Suppressor macrophage treated with lipopolysaccharide for 1 hour (primary cell): ENCODE measurements at regions not wholly inside any gene's neighbourhood (a gene's known extent, or its start where the extent isn't known, plus 50 kb on each side); places are given as distances from the start of the nearest gene placed in this dataset.

Experiments used
- DNase-seq, 3 donors: peaks; one replicate each; pipeline ENCODE4 v3.0.0-alpha.2; 2020 to 2022

DNA sequence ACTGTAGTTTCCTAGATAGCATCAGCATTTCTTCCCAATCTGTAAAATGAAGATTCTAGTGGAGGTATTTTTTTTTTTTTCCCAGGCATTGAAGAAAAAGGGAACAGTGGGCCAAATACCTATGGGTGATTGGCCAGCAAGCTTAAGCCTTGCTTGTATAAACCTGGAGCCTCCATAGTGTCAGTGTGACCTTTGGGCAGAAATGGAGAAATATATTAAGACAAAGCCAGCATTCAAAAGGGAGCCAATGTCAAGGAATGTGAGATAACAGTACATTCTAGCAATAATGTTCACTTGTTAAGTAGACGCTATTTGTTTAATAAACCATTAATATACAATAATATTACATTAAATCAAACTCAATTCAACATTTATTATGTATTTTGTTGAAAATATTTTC is 275.4 kb downstream of the FOXA2 start:
- DNase-seq, result no peak

DNA sequence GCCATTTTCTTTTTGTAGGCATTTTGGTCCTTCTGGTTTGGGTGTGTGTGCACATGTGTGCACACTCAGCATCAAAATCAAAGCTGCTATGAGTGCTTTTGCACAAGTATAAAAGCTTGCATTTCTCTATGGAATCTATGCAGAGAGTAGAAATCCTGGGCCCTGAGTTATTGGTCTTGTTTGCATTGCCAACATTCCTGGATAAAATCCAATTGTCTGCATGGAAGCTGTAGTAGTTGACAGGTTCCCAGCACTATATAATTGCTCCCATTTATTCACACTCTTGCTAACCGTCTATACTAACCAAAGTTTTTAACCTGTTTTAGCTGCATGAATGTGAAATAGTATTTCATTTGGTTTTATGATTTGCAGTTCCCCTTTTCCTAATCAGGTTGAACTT is 277.0 kb downstream of the FOXA2 start:
- DNase-seq, result no peak

DNA sequence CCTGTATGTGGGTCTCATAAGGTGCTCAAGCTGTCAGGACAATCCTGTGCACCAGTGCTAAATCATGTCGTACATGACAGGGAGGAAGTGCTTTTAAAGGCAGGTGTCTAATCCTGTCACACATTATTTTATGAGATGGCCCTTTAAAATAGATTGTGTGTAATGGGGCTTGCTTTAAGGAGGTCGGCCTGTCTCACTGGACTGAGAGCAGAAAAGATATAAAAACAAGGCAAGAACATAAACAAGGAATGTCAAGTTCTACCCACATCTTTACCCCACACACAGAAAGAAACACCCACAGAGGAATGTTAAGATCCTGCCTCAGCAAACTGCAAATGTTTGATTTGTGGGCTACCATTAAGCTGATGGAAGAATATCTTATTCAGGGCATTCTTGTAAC is 279.0 kb downstream of the FOXA2 start:
- no peak for DNase-seq

DNA sequence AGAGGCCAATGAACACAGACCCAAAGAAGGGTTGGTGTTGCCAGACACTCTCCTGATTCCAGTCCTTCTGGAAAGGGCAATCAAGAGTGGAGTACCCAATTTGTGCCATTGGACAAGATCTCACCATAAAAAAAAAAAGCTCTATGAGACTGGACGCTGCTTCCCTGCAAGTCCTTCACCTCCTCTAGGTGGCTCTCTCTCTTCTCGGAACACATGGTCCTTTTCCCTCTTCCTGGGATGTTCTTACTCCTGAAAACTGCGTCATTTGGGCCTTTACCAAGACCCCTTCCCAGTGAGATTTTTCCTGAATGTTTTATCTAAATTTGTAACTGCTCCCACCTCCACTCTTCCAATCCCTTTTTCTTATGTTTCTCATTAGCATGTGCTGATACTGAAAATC is 280.8 kb downstream of the FOXA2 start:
- peak in 1 of 3 donors; percentile 1 for DNase-seq

DNA sequence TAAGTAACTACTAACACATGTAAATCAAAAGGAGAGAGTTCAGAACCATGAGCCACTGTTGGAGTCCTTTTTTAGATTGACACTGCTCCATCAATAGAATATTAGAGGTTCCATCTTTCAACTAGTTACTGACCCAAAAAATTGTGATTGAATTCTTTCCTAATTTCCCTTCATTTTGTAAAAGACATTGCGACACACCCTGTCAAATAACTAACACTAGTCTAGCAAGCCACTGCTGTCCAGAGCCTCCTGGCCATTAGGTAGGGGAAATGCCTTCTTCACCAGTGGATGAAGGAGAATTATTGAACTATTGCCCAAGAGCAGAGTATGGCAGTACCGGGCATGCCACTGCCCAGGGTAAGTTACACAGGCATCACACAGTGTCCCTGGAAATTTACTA is 282.3 kb downstream of the FOXA2 start:
- no peak for DNase-seq

DNA sequence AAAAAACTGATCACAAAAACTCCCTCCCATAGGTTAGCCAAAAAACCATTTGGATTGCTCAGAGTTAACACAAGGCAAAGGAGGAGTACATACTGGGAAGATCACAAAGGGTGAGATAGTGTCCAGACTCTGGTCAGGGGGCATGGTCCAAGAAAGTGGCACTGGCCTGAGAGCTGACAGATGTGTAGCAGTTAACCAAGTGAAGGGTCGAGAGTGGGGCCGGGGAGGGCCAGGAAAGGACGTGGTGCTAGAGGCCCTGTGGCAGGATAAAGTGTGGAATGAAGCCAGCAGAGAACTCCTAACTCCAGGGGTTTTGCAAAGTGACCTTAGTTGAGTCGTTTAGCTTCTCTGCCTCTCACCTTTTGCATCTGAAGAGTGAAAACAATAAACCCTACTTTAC is 290.5 kb downstream of the FOXA2 start:
- no peak for DNase-seq

DNA sequence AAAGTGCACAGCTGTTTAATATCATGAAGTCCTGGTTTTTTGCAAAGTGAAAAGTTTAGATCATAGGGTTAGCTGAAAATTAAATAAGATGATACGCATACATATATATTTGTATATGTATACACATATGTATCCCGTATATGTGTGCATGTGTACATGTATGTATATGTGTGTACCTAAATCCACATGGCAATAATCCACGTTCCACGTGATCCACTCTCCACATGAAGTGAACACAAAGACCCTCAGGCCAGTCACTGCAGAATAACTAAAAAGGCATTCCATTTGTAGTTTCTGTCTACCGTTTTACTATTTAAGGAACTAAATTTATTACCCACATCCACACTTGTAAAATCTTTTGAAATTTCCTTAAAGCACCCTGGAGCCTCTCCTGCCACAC is 294.9 kb downstream of the FOXA2 start:
- no peak for DNase-seq

DNA sequence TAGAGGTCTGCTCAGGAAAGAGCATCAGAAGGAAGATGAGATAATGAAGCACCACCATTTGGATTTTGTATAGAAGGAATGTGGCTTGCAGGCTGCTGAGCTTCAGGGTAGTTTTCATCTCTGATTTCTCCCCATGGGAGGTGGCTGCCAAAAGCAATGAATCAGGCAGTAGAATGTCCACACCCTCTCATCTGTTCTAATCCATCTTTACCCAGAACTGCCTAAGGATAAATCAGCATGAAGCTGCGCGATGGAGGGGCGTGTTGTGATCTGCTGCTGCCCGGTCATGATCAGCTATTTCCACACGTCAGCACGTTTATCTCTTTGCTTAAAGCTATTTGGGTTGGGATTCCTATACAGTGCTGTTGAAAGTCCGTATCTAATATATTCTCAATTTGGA is 295.4 kb downstream of the FOXA2 start:
- no peak for DNase-seq

DNA sequence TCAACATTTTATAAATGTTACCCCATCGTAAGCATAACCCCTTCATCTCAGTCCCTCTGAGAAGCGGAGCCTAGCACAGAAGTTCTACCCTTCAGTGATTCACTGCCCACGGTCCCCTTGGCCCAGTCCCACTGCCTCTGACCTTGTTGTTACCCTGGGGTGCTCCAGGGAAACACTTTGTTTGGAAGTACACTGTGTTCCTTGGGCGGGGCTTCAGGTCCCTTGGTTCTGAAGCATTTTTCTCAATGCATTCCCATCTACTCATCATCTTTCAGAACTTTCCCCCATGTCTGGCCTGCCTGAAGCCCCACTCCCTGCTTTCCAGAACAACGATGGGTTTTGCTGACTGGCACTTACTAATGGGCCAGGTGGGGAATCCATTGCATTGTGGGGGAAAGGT is 296.2 kb downstream of the FOXA2 start:
- DNase-seq, result no peak

DNA sequence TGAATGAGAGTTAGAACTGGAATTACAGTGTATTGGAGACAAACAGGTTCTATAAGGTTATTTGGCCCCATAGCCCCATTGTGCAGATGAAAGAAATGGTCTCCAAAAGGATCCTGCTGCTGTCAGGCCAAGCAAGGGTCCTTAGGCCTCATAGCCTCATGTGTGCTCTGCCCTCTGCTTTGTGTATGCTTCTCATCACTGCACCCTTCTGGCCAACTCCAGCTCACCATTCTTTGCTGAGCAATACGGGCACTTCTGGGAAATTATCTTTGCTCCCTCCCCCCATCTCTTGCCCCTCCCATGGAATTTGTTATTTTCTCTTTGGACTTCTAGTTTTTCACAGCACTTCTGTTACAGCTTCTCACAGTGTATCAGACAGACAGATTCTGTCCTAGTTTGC is 298.8 kb downstream of the FOXA2 start:
- no peak for DNase-seq

DNA sequence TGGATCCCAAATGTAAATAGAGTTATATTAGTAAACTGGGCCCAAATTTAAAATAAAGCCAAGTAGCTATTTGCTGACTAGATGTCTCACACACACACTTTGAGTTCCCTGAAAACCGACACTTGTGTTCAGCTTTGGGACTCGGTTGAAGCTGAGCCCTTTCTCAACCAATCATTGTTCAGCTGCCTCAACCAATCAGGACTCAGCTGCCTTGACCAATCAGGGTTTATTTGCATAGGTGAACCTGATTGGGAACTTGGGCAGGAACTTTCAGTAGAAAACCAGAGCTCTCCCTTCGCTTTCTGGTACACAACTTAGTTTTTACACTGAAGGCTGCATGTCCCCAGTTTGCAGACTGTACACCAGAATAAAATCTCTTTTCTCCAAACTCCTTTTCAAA is 301.7 kb downstream of the FOXA2 start:
- no peak for DNase-seq

DNA sequence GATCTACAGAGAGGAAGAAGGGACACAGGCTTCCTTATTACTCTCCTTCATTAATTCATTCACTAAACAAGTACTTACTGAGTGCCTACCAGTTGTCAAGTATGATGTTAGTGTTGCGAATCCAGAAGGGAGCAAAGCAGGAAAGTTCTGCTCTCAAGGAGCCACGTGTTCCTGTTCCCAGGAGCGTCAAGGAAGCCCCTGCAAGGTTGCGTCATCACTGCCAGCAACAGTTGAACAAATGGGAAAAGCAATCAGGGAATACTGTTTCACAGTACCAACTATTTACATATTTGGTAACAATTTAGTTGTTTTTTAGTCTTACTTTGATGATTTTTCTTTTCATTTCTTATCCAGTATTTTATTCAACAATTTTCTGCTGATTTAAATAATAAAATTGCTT is 310.0 kb downstream of the FOXA2 start:
- no peak for DNase-seq

DNA sequence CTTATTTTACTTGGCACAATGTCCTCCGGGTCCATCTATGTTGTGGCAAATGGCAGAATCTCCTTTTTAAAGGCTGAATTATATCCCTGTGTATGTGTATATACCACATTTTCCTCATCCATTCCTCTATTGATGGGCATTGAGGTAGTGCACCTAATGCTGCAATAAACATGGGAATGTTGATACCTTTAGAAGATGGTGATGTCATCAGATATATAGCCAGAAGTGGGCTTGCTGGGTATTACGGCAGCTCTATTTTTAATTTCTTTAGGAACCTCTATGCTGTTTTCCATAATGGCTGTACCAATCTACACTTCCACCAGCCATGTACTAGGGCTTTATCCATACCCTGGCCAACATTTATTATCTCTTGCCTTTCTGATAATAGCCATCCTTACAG is 315.7 kb downstream of the FOXA2 start:
- no peak for DNase-seq

DNA sequence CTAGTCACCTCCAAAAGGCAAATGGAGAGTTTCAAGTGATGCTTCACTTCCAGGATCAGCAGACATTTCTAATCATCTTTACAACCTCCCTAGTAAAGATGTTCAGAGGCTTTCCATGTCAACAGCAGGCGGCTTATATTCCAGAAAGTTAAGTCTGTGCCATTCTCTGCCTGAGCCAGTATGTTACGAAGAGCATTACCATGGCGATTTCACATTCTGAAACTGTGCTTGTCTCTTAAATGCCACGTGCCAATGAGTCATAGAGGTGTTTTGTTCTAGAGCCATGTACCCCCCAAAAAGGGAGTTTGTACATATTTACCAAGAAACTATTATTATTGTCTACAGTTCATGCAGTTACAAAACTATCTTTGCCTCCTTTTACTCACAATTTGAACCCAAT is 319.5 kb downstream of the FOXA2 start:
- no peak for DNase-seq

DNA sequence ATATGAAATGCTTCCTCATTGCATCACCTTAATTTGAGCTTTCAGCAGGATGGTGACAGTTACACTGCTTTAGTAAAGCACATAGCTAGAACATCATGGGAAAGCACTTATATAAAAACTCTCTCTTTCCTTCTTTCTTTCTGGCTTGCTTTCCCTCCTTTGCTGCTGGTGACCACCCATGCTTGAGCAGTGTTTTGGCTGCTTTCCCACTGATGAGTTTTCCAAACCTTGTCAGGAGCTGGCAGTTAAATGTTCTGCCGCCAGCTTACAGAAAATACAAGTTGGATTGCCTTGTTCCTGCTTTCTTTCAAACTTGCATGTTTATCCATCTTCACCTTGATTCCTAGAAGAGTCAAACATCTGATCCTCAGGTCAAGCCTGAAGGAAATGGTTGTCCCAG is 323.9 kb downstream of the FOXA2 start:
- no peak for DNase-seq

DNA sequence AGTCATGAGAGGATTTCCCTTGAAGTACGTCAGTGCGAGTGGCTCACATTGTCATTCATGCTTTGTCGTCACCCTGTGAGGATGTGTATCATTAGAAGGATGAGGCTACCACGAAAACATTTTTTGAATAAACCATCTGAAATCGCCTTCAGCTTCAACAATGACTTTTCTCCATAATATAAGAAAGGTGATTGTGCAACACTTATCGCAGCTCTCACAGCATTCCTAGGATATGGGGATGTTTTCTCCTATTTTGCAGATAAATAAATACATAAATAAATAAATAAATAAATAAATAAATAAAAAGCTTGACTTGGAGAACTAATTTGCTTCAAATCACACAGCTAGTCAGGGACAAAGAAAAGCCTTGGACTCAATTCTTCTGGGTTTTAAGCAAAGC is 326.5 kb downstream of the FOXA2 start:
- DNase-seq, result no peak

DNA sequence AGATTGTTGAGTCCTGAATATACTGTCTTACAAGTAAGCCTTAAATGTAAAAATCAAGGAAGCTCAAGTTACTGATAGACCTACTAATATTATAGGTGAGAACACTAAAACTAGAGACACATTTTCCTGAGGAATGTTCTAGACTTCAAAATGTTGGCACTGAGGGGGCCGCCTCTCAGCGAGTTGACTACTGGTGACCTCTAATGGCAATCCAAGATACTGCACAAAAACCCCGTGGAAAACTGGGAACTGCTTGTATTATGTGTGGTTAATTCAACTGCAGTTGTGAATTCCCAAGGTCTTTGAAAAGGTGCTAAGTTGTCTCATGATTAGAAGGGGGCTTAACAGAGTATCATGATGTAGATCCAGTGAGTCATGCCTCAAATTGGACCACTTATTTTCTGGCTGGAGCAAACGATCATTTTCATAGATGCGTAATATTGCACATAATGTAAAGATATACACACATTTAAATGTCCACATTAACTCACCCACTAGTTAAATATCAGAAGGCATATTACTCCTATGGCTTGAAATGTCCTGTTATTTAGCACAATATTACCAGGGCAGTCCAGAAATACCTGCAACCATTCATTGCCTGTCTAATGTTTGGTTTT is 336.2 kb downstream of the FOXA2 start:
- peak in 2 of 3 donors; percentile 9 to 11 for DNase-seq

DNA sequence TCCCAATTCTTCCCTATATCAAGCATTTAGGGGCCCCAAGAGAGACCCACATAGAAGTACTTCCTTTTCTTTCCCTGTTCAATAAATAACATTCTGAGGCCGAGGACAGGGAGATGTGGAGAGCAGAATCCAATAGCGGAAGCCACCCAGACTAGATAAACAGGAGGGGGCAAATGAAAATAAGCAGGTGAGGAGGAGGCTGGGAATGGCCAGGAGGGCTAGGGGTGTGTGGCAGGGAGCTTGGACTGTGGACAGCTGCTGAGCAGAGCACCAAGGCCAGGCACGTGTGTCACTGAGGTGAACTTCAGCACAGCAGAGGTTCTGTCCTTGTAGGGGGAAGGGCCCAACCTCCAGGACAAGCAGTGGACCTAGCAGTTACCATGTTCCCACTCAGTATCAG is 339.2 kb downstream of the FOXA2 start:
- no peak for DNase-seq

DNA sequence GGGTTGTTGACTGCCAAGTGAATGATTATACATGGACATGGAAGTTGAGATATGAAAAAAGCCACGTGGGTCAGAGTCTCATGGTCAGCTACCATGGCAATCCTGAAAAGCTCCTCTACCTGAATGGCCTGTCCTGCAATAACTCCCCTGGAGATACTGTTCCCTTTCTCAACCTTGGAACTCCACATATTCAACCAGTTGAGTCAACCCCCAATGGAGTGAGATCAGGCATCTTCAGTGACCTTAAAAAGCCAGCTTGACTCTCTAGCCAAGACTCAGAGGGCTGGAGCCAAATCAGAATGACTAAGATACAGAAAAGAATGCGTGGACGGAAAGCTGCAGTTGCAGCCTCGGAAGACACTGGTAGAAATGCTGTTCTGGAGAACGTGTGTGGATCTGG is 341.3 kb downstream of the FOXA2 start:
- no peak for DNase-seq

DNA sequence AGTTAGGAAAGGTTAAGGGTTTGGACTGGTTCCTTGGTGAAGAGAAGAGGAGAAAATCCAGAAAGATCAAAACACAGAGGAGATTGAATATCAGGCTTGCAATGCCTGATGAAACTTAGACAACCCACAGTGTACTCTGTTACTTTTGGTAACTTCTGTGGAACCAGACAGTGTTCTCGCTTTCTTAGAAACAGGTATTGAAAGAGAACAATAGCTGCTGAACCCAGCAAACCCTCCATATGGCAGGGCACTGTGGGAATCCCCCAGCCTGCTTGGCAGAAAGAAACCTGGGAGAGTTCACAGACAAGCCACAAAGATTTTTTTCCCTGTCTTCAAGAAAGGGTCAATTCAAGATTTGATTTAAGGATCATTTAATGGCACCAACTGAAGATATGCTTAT is 342.8 kb downstream of the FOXA2 start:
- DNase-seq, result no peak

DNA sequence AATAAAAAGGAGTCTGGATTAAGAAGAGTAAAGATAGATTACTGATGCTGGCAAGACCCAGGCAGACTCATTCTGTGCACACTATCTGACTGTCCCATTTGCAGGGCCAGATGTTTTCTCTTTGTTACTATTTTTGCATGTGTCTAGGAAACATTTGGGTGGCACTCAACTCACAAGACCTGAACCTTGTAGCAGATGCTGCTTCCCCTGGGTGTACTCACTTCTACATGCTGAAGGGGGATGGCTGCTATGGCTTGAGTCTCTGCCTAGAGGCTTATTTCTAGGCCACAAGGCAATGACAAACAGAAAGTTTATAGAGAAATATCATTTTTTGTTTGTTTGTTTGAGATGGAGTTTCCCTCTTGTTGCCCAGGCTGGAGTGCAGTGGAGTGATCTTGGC is 351.4 kb downstream of the FOXA2 start:
- no peak for DNase-seq

DNA sequence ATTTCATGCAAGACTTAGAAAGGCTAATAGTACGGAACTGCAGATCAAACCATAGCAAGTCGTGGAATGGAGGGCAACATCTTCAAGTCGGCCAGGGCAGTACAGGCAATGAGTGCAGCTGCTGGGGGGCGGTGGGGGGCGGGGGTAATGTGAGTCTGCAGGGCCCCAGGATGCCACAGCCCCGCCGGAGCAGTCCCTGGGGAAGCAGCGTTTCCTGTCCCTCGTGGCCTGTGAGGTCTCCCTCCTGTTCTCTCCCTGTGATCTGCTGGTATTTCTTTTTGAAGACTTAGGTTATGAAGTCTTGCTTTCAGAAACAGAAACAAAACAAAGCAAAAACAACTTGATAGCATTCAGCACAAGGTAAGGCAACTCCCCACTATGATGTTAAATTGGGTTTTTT is 351.9 kb downstream of the FOXA2 start:
- DNase-seq, result no peak

DNA sequence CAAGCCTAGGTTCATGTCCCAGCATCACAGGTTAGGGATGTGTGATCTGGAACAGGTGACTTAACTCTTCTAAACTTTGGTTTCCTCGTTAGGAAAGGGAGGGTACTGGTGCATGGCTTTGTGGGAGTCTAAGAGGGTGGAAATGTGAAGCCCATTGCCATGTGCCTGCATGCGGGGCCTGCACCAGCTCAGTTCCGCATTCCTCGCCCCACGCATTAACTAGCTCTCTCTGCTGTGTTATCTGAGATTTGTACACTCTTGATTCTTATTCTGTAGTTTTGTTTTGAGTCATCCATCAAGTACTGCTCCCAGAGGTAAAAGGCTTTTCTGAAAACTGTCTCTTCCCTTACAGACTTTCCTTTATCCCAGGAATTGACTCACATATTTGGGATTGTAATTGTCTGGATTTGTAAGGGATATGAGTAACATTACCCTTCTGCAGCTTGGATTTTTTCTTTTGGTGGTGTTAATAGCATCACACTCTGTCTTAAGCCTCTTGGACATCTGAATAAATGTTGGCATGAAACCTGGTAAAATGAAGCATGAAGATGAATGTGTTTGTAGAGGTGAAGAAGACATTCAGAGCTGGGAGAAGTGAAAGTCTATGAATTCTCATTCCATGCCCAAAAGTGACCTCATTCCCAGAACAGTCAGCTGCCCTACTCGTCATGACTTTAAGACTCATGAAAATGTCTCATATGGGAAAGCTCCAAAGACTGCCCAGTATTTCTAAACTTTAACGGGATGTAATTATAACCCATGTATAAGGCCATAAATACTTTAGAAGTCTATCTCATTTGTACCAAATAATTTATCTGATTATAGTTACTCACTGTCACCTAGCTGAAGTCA is 357.3 kb downstream of the FOXA2 start:
- DNase-seq, result no peak

DNA sequence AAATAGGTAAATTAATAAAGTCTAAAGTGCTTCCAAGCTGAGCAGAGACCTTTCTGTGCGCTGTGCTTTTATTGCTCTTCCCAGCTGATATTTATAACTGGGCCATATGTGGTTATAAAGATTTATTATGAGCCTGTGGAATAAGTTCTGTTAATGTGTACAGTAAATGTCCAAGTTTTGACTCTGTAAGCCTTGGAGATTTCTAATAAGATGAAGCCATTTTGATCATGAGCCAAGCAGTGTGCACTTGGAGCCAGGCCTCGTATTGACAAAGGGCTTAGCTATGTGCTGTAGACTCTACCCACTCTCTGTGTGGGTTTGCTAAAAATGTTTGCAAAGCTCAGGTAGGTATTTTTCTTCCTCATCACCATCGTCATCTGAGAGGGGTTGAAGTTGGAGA is 361.1 kb downstream of the FOXA2 start:
- DNase-seq, result no peak
